GM20000 (cell line): ENCODE measurements at regions not wholly inside any gene's neighbourhood (a gene's known extent, or its start where the extent isn't known, plus 50 kb on each side); places are given as distances from the start of the nearest gene placed in this dataset.

Experiments used
- DNase-seq: peaks from one replicate; pipeline ENCODE4 v3.0.0; 2012; ENCODE audit warnings: low spot score
- CTCF ChIP-seq: IDR thresholded peaks from 2 replicates; pipeline ENCODE4 v1.5.1; 2012; ENCODE audit warnings: mild to moderate bottlenecking, control low read depth; ENCODE audit errors: extremely low read depth, missing control alignments

- no peak for TF ChIP-seq CTCF
- DNase-seq: no peak
Measured at GRCh38 chr2:203806761-203807160, 60.8 kb upstream of the CTLA4 start.

- TF ChIP-seq CTCF: no peak
- DNase-seq: no peak
Measured at GRCh38 chr2:203808046-203808750, 59.4 kb upstream of the CTLA4 start.

- no peak for DNase-seq
- TF ChIP-seq CTCF: no peak
Measured at GRCh38 chr2:203809084-203809521, 58.5 kb upstream of the CTLA4 start.

DNA sequence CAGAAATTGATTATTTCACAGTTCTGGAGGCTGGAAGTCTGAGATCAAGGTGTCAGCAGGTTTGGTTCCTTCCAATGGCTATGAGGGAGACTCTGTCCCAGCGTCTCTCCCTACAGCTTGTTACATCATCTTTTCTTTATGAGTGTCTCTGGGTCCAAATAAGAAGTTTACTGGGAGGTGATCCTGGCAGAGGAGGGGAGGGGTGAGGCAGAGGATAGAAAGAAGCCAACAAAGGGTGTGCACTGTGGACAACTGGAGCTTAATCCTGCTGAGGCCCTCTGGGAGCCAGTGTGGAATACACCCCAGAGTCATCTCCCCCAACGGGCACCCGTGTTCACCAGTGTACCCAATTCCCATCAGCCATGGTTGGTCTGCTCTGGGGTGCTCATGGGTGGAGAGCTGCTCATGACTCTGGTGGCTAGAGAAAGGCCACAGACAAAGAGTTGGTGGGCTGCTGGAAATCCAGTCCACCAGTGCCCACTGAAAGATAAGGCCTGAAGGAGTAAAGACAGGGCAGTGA is 57.5 kb upstream of the CTLA4 start:
- no peak for TF ChIP-seq CTCF
- no peak for DNase-seq

- DNase-seq: no peak
- no peak for TF ChIP-seq CTCF
Measured at GRCh38 chr2:203811491-203812221, 55.9 kb upstream of the CTLA4 start.

DNA sequence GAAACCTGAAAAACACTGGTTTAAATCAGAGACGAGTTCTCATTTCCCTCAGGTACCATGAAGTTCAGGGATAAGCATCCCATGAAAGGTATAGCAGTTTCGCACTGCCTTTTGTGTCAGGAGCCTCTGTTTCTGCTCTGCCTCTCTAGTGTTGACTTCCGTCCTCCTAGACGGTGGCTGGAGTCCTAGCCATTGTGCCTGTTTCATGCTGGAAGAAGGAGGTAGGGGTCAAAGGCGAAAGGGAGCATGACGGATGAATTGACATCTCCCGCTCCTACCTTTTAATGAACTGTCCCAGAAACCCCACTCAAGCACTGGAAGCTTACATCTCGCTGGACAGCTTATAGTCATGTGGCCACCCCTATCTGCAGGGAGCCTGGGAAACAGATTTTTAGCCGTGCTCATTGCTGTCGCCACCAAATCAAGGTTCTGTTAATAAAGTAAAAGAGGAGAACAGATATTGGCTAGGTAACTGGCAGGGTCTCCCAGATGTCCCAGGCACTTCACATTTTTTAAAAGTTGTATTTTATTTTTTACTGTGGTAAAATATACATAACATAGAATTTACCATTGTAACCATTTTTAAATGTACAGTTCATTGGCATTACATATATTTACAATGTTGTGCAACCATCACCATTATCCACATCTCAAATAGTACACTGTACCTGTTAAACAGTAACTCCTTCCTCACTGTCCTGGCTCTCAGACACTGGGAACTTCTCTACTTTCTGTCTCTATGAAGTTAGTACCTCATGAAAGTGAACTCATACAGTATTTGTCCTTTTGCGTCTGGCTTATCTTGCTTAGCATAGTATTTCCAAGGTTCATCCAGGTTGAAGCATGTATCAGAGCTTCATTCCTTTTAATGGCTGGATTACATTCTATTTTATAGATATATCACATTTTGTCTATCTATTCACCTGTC is 55.0 kb upstream of the CTLA4 start:
- no peak for TF ChIP-seq CTCF
- no peak for DNase-seq
